ENCODE measurements at regions not wholly inside any gene's neighbourhood (a gene's known extent, or its start where the extent isn't known, plus 50 kb on each side); places are given as distances from the start of the nearest gene placed in this dataset.
"Not testable (repeated sequence)": the region's sequence is repeated elsewhere in the genome, so short reads cannot be mapped to it uniquely, and the experiment has no call there.

DNA sequence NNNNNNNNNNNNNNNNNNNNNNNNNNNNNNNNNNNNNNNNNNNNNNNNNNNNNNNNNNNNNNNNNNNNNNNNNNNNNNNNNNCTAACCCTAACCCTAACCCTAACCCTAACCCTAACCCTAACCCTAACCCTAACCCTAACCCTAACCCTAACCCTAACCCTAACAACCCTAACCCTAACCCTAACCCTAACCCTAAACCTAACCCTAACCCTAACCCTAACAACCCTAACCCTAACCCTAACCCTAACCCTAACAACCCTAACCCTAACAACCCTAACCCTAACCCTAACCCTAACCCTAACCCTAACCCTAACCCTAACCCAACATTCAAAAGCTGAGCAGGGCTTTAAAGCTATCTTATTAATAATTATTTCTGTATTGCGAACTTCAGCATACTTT, 182.5 kb upstream of the FAM20C start:
- peak; percentile 18 for DNase-seq (ENCODE audit: low spot score)

DNA sequence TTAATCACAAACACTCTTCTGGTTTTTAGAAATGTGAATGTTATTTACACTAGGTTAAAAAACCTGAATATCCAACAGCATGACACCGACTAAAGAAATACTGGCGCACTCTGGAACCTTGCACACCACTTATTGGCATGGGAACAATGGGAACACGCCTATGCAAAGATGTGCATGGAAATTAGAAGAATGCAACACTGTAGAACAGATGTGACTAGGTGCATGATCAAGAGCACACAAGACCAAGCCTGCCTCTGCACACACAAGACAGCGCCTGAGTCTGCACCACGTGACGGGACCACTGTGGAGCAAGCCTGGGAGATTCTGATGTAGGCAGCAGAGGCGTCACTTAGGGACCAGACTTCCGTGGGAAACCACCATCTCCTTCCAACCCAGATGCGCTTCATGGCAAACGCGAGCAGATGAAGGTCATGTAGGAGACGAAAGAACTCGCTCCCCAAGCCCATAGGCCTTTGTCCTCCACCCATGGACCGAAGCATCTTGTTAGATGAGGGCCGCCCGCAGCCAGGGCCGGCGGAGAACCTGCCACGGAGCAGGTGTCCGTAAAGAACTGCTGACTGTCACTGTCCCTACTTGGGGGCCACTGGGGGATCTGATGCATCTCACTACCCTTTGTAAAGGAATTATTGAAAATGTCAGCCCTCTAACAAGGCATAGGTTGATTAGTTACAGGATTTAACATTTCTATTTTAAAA, 159.6 kb upstream of the FAM20C start:
- DNase-seq (ENCODE audit: low spot score), result not testable (repeated sequence)

GRCh38 chr7:35121-35541, 157.2 kb upstream of the FAM20C start:
- DNase-seq (ENCODE audit: low spot score), result not testable (repeated sequence)

DNA sequence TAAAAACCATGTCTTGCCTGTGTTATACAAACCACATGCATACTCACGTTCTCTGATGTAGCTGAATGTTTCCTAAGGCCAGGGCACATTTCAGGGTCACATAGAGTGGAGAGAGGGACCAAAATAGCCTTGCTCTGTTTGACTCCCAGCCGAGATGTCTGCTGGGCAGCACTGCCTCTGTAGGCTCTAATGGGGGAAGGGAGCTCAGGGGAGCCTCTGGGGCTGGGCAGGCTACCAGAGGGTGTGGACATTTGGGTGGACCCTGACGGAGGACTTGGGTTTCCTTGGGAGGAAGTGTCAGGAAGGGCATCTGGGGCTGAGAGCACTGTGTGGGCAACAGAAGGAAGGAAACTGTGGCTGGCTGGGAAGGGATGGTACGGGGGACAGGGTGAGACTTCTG, 155.8 kb upstream of the FAM20C start:
- not testable (repeated sequence) for DNase-seq (ENCODE audit: low spot score)

DNA sequence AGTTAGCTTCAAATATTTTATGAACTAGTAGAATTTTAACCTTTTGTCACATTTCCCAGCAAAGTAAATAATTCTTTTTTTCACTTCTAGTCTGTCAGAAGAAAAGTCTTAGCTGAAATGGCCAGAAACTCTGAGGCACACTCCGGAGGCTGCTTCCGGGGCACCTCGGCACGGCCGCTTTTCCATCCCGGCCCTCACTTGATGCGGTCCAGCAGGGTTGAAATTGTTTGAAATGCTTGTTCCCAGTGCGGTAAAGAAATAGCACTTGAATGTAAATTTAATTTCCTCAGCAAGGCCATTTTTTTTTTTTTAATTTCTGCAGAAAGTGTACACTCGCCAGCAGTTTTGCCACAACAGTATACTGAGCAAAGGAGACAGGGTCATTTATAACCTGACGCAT, 154.7 kb upstream of the FAM20C start:
- DNase-seq (ENCODE audit: low spot score), result not testable (repeated sequence)

DNA sequence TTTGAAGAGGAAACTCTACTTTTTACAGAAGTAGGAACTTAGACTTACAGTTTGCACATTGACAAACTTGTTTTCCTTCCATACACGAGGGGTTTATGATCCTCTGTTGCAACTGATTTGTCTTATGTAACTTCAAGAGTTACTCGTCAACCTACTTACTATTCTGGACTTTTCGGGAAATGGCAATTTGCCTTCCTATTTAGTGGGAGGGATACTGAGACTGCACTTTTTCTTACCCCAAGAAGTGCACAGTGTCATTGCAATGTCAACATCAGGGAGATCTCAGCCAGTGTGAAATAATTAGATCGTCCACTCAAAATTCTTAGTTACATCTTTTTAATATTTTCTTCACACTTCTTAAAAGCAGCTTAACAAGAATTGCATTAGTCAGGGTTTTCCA, 153.9 kb upstream of the FAM20C start:
- not testable (repeated sequence) for DNase-seq (ENCODE audit: low spot score)

DNA sequence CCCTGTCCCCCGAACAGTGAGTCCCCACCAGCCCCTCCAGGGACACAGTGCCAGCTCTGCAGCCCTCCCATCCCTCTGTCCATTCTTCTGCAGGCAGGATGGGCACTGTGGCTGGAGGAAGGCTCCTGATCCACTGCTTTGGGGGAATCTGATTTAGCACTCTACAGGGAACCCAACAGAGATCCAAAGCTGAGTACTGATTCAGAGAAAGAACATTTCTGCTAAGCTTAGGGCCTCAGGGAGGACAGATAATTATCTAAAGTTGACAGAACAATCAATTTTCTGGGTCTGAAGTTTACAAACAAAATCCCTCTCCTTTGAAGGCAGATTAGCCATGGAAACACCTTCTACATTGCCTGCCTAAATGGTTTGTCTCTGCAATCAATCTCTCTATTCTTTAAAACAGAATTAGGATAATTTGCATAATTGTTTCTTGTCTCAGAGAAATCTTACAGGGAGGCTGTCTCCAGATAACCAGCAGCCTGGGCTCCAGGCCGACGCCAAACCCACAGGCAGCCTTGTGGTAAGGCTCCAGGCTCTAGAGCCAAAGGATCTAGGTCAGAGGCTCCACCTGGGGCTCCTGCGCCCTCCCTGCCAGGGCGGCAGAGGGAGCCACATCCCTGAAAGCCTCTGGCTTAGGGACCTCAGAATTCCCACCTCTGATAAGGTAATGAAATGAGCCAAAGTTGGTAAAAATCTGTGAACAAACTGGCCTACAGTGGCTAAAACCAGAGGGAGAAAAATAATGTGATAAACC, 152.2 kb upstream of the FAM20C start:
- DNase-seq (ENCODE audit: low spot score), result not testable (repeated sequence)

DNA sequence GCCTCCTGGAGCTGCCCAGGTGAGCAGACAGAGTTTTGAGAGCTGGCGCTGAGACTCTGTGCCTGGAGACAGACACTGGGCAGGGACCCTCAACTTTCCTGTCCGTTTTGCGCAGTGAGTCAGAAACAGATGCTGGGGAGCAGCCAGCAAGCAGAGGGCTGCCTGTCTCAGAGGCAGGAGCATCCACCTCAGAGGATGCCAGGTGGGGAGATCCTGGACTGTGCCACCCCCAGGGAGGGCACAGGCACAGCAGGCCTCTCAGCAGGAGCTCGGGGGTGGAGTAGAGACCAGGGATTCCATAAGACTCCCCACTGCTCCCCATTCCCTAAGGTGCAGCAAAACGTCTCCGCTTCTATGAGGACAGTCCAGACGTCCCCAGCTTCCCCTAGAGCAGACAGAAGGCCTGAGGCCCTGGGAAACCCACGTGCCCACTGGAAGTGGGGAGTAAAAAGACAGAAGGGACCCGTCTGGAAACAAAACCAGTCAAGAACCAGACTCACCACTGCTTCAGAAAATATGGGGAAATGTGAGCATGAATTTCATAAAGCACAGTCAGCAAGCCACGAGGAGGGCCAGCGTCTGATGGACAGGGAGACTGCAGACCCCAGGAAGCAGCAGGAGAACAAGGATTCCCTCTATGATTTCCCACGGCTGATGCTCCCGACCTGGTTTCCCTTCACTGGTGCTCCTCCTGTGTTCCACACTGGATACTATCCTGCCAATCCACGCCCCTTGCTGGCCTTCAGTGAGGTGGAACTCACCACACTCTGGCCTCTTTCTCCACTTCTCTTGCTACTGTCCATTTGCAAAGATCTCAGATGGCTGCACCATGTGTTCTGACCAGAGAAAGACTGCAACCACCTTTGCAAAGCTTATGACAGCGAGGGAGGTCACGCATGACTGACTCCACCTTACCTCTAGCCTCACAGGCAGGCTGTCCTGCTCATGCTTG, 151.3 kb upstream of the FAM20C start:
- no peak for DNase-seq (ENCODE audit: low spot score)

DNA sequence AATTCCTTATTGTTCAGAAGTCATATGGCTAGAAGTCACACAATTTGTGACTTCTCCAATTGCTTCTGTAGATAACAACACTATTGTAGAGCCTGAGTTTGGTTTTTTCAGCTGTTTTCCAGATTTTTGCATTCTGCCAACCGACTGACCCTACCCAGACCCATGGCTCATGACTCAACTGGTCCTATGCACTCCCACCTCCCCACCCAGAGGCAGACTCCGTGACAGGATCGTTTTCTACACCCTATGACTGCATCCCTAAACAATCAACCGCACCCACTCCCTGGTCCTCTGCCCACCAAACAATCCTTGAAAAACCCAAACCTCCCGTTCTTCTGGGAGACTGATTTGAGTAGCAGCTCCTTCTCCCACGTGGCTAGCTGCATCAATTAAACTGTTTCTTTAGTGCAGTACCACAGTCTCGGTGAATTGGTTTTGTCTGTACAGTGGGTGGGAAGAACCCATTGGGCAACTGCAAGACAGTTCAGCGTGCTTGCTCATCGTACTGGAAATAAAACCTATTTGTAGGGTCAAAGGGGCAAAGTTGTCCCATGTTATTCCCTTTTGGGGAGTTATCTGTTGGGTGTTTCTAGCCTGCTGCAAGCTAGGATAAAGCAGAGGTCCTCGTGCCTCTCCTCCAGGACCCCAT, 150.3 kb upstream of the FAM20C start:
- no peak for DNase-seq (ENCODE audit: low spot score)

DNA sequence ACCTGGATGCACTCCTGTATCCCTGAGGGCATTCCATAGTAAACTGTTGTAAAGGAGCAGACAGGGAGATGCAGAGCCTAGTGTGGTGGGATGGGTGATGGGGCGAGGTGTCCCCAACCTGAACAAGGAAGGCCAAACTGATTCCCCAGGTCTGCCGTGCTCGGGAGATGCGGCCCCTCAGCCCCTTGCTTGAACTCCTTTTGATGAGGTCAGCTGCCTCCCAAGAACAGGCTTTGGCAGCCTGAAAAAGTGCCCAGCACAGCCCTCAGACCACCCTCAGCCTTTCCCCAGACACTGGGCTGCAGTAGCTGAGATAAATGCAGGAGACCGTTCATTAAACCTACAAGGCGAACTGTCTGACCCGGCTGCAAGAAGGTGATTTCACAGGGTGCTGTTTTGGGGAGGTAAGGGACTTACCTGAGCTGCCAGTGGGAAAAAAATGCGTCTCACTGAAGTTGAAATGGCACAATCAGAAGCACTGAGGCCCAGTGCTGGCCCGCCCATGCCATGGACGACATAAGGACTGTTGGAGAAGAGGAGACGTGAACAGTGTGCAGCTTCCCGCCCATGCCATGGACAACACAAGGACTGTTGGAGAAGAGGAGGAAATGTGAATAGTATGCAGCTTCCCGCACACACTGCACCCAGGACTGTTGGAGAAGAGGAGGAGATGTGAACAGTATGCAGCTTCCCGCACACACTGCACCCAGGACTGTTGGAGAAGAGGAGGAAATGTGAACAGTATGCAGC, 148.4 kb upstream of the FAM20C start:
- no peak for DNase-seq (ENCODE audit: low spot score)

DNA sequence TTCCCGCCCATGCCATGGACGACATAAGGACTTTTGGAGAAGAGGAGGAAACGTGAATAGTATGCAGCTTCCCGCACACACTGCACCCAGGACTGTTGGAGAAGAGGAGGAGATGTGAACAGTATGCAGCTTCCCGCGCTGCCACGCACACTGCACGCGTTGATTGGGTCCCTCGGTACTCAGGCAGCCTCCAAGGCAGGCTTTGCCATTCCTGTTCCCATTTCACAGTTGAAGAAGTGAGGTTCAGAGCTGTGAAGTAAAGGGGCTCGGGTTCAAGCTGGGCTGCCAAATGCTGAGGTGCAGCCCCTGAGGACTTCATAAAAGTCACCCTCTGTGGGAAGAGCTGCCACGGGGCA, 147.9 kb upstream of the FAM20C start:
- no peak for DNase-seq (ENCODE audit: low spot score)

- DNase-seq (ENCODE audit: low spot score), result no peak
Measured at GRCh38 chr7:45106-46090, 147.0 kb upstream of the FAM20C start.

- no peak for DNase-seq (ENCODE audit: low spot score)
Measured at GRCh38 chr7:46123-46829, 146.1 kb upstream of the FAM20C start.

- no peak for DNase-seq (ENCODE audit: low spot score)
Measured at GRCh38 chr7:46830-47140, 145.6 kb upstream of the FAM20C start.

GRCh38 chr7:51456-52068, 140.8 kb upstream of the FAM20C start:
- DNase-seq (ENCODE audit: low spot score), result no peak

DNA sequence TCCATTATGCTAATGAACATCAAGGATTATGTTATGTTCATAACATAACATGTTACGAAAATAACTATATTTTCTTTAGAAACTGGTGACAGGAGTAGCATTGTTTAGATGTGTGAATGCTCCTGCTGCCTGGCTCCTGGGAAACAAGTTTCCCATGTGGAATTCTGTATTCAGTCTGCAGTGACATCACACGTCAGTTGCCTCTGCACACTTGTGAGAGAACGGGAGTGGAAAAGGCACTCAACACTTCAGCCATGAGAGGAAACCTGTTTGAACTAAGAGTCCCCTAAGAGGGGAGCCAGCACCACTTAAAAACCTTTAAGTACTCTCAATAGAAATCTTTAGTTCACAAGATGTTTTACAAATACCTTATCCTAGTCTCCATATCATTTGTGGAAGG, 140.3 kb upstream of the FAM20C start:
- no peak for DNase-seq (ENCODE audit: low spot score)

GRCh38 chr7:53531-53930, 138.8 kb upstream of the FAM20C start:
- no peak for DNase-seq (ENCODE audit: low spot score)

GRCh38 chr7:54615-55014, 137.8 kb upstream of the FAM20C start:
- DNase-seq (ENCODE audit: low spot score), result no peak

- DNase-seq (ENCODE audit: low spot score), result no peak
Measured at GRCh38 chr7:55690-56248, 136.6 kb upstream of the FAM20C start.
